ENCODE measurements at regions not wholly inside any gene's neighbourhood (a gene's known extent, or its start where the extent isn't known, plus 50 kb on each side); places are given as distances from the start of the nearest gene placed in this dataset.

DNA sequence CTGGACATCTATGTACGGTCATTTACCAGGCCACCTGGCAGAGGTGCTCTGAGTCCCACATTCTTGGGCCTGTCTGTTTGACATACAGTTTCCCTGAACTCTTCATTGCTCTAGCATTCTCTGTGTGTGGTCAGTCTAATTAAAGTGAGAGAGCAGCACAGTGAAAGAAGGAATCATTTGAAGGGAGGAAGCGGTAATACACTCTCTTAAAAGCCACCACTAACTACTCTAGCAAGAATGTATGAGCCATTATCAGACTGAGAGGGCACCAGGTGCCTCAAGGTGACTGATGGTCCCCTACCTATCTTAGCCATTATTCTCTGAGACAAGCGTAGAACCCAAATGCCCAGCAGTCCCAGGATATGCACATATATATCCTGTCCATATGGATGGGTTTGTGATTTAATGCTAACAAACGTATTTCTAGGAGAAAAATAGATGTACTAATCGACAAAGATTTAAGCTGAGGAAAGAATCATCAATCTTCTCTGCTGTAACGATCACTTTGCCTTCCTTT lies 527.2 kb downstream of the PRELID2 start:
- no peak for TF ChIP-seq EZH2 (IDR thresholded peaks at IDR 0.05)
- TF ChIP-seq POLR2AphosphoS5 (IDR thresholded peaks at IDR 0.05; ENCODE audit: borderline replicate concordance, low read depth, low read length), result no peak

Data from SK-N-MC (cell line).